Suppressor macrophage treated with lipopolysaccharide for 1 hour (primary cell): ENCODE measurements at regions not wholly inside any gene's neighbourhood (a gene's known extent, or its start where the extent isn't known, plus 50 kb on each side); places are given as distances from the start of the nearest gene placed in this dataset.

Experiments
- DNase-seq, 3 donors: peaks; one replicate each; pipeline ENCODE4 v3.0.0-alpha.2; 2020 to 2022

DNA sequence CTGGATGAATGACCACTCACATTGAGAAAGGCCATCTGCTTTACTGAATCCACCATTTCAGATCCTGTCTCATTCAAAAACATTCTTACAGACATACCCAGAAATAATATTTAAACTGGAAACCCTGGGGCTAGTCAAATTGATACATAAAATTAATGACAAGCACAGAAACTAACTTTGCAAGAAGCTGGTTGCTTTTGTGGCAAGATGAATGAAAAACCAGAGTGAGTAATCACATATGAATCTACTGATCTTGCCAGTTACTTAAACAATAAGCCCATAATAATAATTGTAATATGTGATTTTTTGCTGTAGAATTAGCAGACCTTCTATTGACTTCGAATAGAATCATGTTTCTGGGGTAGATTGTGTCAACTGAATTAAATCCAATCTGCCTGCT lies 235.1 kb downstream of the PPARGC1A start:
- no peak for DNase-seq

DNA sequence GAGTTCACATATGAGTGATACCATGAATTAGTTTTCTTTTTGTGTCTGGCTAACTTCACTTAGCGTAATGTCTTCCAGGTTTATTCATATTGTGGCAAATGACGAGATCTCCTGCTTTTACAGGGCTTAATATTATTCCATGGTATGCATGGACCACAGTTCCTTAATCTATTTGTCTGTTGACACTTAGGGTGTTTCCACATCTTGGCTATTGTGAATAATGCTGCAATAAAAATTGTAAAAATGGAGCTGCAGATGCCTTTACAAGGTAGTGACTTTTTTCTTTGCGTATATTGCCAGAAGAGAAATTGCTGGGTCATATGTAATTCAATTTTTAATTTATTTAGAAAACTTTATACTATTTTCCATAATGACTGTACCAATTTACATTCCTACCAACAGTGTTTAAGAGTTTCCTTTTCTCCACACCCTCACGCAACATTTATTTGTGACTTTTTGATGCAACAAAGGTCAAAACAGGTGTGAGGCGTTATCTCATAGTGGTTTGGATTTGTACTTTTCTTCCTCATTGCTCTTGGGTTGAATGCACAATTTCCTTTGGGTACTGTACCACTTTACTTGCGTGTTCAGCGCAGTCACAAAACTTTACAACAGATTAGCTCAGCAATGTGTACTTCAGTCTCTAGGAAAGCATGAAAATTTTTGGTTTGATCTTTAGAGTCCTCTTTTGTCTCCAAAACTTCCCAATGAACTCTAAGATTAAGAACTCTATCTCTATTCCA lies 240.8 kb downstream of the PPARGC1A start:
- DNase-seq = no peak

DNA sequence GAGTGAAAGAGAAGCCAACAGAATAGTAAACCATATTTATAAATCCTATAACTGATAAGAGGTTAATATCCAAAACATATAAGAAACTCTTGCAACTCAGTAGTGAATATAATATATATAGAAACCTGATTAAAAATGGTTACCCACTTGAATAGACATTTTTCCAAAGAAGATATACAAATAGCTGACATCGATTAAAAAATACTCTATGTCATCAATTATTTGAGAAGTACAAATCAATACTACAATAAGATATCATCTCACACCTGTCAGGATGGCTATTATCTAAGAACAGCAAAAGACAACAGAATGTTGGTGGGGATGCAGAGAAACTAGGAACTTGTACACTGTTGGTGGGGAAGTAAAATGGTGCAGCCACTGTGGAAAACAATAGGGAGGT lies 254.4 kb downstream of the PPARGC1A start:
- DNase-seq = no peak

DNA sequence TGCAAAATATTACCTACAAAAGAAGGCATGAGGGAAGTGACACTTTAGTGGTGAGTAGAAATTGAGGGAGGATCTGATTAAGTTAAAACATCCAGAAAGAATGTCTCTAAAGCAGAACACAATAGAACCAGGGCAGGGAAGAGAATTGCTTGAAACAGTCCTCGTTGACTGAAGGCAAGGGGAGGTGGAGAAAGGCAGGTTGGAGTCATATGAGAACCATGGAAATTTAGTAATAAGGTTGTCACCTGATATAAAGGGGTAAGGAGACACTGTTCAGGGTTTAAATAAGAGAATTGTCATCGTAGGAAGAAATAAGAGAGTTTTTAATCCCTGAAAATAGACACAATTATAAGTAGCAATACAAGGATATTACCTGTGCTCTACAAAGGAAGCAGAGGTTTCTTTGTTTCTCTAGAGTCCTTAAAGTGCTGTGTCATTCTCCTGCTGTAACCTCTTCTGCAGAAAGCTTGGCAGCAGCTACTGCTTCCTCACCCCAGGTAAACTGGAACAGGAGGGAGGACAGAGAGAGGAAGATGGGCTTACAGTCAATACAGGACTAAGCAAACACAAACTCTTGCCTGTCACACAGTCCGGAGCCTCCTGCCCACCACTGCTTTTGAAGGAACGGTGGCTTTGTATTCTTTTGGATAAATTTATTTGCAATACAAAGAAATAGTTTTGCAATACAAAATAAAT lies 258.4 kb downstream of the PPARGC1A start:
- no peak for DNase-seq

DNA sequence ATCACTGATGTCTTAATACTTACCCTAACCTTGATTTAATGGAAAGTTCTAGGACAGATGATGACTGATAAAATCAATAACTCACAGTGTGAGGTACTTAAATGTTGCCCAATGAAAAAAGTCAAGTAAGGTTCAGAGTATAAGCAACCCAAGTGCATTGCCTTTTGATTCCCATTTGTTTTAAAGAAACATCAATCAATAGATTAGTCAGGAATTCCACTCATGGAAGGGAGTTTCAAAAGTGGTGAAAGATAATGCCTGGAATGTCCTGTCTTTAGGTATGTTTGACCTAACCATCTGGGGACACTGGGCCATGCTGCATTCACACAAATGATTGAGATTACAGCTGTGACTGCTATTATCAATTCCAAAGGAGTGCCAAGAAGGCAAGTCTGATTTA lies 259.7 kb downstream of the PPARGC1A start:
- no peak for DNase-seq

DNA sequence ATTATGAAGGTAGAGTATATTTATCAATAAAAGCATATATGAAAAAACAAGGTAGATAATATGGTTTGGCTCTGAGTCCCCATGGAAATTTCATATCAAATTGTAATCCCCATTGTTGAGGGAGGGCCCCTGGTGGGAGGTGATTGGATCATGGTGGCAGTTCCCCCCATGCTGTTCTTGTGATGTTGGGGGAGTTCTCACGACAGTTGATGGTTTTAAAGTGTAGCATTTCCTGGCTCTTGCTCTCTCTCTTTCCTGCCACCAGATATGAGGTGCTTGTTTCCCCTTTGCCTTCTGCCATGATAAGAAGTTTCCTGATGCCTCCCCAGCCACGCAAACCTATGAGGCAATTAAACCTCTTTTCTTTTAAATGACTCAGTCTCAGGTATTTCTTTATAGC lies 260.4 kb downstream of the PPARGC1A start:
- no peak for DNase-seq

DNA sequence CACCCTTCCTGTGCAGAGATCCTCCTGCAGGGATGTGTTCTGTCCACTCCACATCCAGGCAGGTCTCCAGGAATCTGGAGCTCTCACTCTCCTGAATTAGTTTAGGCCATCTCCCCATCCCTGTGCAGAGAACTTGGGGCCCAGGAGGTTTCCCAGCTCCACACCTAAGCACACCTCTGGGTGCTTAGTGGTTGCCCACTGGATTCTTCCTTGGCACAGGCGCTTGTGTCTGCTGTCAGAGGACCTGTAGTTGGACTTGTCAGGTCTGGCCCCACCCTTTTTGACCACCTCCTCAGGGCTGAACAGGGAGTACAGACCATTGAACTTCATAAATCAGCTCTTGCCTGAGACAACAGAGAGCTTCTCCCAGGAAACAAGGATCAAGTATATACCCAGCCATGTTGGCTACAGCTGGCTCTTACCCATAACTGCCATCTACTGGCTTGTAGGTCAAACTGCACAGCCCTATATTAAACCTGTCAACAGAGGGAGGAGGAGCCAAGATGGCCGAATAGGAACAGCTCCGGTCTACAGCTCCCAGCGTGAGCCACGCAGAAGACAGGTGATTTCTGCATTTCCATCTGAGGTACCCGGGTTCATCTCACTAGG lies 275.5 kb downstream of the PPARGC1A start:
- DNase-seq = peak; percentile 27 to 36 (median 31)

DNA sequence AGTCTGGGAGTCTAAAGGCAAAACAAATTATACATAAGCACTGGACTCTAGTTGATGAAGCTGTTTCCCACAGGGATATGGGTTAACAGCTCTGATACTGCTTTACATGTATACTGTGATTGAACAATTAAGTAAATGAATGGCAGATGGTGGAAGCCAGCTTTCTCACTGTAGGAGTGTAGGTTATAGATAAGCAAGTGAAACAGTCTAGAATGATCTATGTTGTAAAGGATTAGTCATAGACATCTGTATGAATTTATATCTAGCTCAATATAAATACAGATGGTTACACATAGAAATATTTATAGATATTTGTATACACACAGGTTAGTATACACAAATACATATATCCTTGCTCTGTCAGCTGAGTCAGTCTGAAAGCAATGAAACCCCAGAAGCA lies 276.1 kb downstream of the PPARGC1A start:
- no peak for DNase-seq

DNA sequence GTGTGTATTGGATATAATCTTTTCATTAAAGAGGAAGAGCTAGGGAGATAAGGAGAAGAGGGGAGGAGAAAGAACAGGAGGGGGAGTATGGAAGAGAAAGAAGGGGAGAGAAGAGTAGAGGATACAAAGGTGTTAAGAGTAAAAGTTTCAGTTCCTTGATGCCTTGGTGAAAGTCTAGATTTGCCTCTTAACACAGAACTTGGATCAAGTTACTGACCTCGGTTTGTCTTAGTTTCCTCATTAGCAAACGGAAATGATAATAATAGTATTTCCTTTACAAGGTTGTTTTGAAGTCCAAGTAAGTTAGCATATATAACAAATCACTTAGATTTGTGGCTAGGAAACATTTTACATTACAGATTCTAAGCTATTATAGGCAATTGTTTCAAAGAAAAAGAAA lies 287.1 kb downstream of the PPARGC1A start:
- no peak for DNase-seq

DNA sequence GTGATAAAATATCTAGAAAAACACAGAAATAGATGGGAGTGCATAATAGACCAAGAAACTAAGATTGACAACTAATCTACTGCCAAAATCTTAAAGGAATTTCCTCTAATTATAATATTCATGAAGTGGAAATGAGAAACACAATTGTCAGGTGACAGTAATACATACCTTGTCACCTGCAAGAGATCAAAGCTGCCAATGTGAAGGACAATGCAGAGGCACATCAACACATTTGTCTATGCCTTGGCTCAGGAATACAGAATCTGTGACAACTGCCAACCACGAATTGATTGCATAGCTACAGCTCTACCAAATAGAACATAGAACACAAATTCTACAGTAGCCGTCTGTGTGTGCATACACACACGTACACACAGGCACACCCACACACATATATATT lies 295.7 kb downstream of the PPARGC1A start:
- DNase-seq = no peak

DNA sequence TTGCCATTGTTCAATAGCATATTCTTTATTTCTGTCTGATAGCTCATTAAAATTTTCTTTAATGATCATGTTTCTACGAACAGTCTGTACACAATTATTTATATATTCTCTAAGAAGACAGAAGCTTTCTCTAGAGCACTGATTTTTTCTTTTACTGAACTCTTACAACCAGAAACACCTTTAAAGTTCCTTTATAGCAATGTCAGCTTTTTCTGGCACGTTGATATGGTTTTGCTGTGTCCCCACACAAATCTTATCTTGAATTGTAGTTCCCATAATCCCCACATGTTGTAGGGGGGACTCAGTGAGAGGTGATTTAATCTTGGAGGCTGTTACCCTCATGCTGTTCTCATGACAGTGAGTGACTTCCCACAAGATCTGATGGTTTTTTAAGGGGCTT lies 299.4 kb downstream of the PPARGC1A start:
- DNase-seq = peak in 1 of 3 donors; percentile 12

DNA sequence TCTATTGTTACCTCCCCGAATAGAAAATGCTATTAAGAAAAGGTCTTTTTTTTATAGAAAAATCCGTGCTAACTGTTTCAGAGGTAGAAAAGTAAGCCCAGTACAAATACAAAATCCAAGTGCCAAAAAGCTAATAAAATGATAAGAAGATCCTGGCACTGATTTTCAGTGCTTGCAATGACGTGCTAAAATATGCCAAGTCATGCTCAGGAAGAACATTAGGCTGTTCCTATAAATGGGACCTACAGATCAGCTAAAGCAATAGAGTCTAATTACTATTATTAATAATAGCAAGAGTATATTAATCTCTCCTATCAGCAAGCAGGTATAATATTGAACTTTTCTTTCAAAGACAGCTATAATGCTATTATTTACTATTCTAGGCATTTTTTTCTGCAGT lies 305.8 kb downstream of the PPARGC1A start:
- DNase-seq = no peak

DNA sequence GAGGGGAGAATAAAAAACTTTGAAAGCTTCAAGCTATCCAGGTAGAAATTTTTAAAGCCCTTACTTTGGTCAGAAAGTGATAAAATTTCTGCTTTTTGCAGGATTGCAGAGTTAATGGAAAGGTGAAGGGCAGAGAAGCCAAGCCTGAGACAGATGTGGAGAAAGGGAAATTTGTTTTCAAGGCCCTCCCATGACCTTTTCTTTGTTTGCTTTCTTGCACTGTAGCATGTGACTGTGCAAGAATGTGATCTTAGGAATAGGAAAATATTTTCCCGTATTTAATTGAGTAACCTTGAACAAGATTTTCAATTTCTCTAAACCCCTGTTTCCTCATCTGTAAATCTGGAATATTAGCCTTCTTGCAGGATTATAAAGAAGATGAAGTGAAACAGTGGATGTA lies 307.2 kb downstream of the PPARGC1A start:
- no peak for DNase-seq

DNA sequence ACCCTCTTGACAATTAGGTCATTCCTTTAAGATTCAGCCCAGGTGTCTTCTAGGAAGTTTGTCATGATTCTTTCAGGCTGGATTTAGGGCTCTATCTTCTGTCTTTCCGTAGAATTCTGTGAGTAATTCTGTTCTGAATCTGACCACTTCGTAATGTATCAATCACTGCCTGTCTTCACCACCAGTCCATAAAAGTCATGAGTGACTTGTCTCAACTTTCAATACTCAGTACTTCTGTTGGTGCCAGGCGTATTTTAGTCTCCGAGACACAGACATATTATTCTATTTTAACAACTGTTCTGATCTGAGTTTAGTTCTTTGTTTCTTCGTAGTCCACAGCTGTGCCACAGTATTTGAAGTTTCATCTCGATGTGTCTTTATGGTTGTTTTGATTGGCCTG lies 310.7 kb downstream of the PPARGC1A start:
- no peak for DNase-seq

DNA sequence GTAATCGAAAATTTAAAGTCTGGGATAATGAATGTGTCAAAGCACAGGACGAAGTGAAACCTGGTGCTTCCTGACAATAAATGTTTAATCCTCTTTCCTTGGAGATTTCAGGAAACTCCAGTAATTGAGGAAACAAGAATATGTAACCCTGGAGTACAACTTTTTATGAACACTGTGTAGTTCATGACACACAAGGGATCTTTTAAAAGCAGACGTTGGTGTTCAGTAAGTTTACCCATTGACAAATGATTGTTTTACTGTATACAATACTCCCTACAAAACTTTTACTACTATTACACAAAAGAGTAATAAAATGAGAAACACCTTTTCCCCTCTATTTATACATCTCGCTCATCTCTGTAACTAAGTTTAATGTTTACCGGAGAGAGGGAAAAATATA lies 312.4 kb downstream of the PPARGC1A start:
- DNase-seq = no peak

DNA sequence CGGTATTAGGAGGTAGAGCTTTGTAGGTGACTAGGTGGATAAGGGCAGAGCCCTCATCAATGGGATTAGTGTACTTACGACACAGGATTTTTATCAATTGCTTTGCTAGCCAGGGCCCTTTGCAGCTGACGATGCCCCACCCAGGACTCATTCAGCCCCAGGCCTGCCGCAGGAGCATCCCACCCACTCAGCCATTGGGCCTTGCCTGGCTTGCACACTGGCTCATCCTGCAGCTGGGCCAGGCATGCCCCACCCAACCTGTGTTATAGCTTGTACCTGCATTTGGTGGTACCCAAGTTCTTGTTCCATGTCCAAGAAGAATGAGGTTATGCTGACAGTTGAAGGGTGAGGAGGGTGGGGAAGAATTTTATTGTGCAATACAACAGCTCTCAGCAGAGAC lies 317.5 kb downstream of the PPARGC1A start:
- no peak for DNase-seq

DNA sequence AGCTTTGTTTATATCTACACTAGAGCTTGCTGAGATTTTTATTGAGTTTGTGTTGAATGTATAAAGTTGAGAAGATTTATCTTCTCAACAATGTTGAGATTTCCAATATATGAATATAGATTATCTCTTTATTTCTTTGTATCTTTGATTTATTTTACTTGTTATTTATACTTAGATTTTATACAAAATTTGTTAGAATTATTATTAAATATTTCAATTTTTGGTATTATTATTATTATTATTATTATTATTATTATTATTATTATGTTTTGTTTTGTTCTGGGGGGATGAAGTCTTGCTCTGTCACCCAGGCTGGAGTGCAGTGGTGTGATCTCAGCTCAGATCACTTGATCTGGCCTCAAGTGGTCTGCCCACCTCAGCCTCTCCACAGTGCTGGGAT lies 322.5 kb downstream of the PPARGC1A start:
- DNase-seq = no peak

DNA sequence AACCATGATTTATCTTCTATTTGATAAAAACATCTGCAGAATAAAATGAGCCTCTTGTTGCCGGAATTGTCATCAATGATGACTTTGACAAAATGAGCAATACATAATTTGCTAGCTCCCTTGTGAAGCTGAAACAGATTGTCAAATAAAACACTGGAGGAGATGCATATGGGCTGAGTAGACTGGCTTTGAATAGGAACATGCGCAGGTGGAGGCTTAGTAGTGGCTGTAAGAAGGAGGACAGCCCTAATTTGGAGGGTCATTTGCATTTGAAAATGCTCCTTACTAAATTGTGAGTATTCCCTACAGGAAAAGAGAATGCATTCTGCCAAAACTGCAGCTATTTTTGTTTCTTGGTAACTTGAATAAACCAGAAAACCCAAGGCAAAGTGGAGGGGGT lies 329.1 kb downstream of the PPARGC1A start:
- DNase-seq = no peak

DNA sequence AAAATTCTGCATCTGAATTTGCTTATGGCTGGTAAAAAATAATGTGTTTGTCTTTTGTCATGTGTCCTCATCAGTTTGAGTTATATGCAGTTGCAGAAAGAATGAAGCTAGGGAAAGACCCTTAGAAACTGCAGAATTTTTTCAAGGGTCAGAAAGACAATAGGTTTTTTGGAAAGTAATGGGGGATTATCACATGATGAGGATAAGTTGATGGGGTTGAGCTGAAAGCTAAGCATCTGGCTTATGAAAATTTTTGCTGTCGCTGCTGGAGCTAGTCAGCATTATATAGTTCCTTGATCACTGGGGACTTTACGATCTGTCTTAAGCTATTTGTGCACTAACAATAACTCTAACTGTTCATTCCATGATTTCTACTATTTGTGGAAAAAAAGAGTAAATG lies 331.7 kb downstream of the PPARGC1A start:
- no peak for DNase-seq

DNA sequence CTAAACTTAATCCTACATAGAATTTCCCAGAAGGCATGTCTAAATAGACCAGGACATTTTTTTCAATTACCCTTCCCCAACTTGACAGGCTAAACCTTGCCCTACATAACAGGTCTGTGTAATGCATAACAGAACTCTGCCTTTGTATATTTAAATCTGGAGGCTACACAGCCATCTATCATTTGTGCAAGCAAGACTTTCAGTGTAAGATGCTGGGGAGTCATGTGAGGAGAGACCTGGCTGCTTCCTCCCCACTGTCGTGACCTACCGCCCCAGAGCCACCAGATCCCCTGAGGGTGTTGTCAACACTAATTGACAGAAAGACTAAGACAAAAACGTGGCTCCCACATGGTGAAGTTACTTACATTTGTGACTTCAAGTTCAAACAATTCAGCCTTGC lies 342.2 kb downstream of the PPARGC1A start:
- no peak for DNase-seq

DNA sequence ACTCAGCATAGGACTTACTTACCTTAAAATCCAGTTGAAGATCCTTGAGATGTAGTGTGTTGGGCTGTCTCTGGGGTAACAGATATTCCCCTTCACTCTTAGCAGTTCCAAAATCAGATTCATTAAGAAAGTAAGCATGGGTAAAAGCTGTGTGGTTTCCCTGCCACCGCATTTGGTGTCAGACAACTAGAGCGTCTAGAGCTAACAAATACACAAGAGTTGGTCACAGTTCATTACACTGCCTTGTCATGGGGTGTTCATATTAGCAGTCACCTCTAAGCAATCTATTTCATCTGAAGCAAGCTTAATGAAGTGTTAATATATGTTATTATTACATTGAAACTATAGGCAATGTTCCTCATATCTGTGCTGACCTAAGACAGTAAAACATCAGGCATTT lies 342.8 kb downstream of the PPARGC1A start:
- no peak for DNase-seq

DNA sequence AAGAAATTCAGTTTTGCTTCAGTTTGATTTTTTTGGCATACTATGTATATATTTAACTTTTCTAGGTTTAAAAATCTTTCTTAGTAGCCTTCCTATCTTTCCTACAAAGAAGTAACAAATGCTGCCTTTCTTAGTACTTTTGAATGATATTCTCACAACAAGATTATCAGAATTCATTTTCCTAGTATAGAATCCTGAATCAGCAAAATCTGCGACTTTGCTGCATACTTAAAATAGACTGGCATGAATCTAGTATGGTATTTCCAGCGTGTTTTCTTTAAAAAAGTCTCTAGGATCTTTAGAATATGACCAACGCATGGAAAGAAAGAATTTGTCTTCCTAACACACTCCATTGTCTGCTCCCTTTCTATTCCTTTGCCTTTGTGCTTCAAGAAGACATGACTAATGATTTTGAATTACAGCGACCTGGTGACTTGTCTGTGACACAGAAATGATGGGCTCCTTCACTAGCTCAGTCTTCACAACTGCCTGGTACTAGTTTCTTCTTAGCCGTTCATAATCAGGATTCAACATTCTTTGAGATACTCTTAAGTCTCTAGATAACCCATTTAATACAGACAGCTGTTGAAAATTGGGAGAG lies 349.8 kb downstream of the PPARGC1A start:
- DNase-seq = no peak

DNA sequence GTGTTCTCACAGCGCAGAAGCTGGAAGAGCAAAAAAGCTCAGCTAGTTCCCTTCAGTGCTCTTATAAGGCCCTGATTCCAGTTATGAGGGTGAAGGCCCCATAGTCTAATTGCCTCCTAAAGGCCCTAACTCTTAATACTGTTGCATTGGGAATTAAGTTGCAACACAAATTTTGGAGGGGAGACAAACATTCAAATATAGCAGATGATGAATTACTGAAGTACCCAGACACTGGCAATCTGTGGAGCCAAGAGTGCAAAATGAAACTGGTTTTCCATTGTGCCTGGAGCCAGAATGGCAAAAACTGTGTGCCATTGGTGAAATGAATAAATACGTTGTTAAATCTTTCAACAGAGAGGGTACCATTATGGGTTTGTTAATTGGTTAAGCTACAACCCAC lies 356.0 kb downstream of the PPARGC1A start:
- DNase-seq = no peak

DNA sequence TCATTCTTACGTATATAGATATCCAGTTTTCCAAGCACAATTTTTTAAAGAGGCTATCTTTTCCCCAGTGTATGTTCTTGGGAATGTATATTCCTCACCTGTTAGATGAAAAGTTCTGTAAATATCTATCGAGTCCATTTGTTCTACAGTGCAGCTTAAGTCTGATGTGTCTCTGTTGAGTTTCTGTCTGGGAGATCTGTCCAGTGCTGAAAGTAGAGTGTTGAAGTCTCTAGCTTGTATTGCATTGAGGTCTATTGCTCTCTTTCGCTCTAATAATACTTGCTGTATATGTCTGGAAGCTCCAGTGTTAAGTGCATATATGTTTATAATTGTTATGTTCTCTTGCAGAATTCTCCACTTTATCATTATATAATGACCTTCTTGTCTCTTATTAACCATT lies 373.1 kb downstream of the PPARGC1A start:
- DNase-seq = no peak
